ENCODE measurements at regions not wholly inside any gene's neighbourhood (a gene's known extent, or its start where the extent isn't known, plus 50 kb on each side); places are given as distances from the start of the nearest gene placed in this dataset.

- Histone ChIP-seq H3K4me1 (ENCODE audit: insufficient read depth, low read length) (no peaks in the 10 kb centered on the region), H2AK5ac (ENCODE audit: insufficient read length, low read length) (no peak overlapping the region), H3K56ac (ENCODE audit: insufficient read length, low read depth, low read length) (no peak overlapping the region), H3K23ac (ENCODE audit: insufficient read length, low read depth, low read length) (no peak overlapping the region), H3K4ac (ENCODE audit: low read depth, low read length) (no peak overlapping the region), H3K79me1 (ENCODE audit: insufficient read depth, low read depth, low read length, poor library complexity, severe bottlenecking) (no peaks in the 10 kb centered on the region), H2BK15ac (ENCODE audit: low read depth, low read length) (no peak overlapping the region), H3K23me2 (ENCODE audit: insufficient read length, low read depth, low read length, poor library complexity, severe bottlenecking) (no peaks in the 10 kb centered on the region), H2BK20ac (ENCODE audit: low read depth, low read length, poor library complexity, severe bottlenecking) (no peak overlapping the region), H4K20me1 (ENCODE audit: control insufficient read depth, insufficient read depth, insufficient read length) (no peaks in the 10 kb centered on the region), H2BK5ac (ENCODE audit: insufficient read length, low read length) (no peak overlapping the region), H3K18ac (ENCODE audit: insufficient read length, low read depth, low read length) (no peak overlapping the region), H3K27me3 (ENCODE audit: insufficient read depth, low read length) (no peaks in the 10 kb centered on the region), H3K9me3 (ENCODE audit: control insufficient read depth, low read depth, low read length) (no peaks in the 10 kb centered on the region), H3K14ac (ENCODE audit: insufficient read depth, low read length) (no peak overlapping the region), H3K79me2 (ENCODE audit: insufficient read depth, low read length) (no peaks in the 10 kb centered on the region), H4K8ac (replicated peaks; ENCODE audit: insufficient read length, low read depth, low read length) (no peak overlapping the region), H2BK12ac (ENCODE audit: insufficient read length, low read depth, low read length) (no peak overlapping the region), H3T11ph (ENCODE audit: low read length) (no peak overlapping the region), H3K27ac (ENCODE audit: insufficient read length, low read depth, low read length) (no peak overlapping the region), H4K5ac (ENCODE audit: insufficient read length, low read depth, low read length) (no peak overlapping the region), H2BK120ac (ENCODE audit: low read depth, low read length, poor library complexity, severe bottlenecking) (no peak overlapping the region), H2AFZ (ENCODE audit: low read length) (no peak overlapping the region), H3K4me2 (ENCODE audit: insufficient read depth, insufficient read length, low read length) (no peak overlapping the region), H3K9ac (ENCODE audit: extremely low read depth, insufficient read length, low read length) (no peak overlapping the region), H4K91ac (ENCODE audit: insufficient read length, low read depth, low read length) (no peak overlapping the region)
- Mint-ChIP-seq H3K4me3 (no peak overlapping the region), H3K4me1 (no peaks in the 10 kb centered on the region), H3K9me3 (peaks cover 17 to 19% of the 10 kb centered on the region in 2 experiments), H3K36me3 (ENCODE audit: insufficient read depth in 1 of 3, low read depth in 3 of 3) (peaks cover 12 to 19% (median 12%) of the 10 kb centered on the region in 3 experiments), H3K27ac (no peak overlapping the region), H3K27me3 (ENCODE audit: low read depth) (no peaks in the 10 kb centered on the region)
- no peak for DNase-seq
- WGBS (ENCODE audit: extremely low coverage, insufficient read length, low lambda C conversion rate), result no CpG with 5 or more reads among the region's 3 CpGs
- TF ChIP-seq CTCF (conservative IDR thresholded peaks at IDR 0.05), result no peak
Measured at GRCh38 chr6:92864966-92865555, 554.3 kb downstream of the EPHA7 start.

Measured in H9 (cell line).